GM18870 (cell line): ENCODE measurements at regions not wholly inside any gene's neighbourhood (a gene's known extent, or its start where the extent isn't known, plus 50 kb on each side); places are given as distances from the start of the nearest gene placed in this dataset.

Experiments
- ATAC-seq: cut with Tn5 transposase; IDR thresholded peaks from one replicate; pipeline ENCODE4 v1.9.1; 2021; ENCODE audit warnings: moderate library complexity; ENCODE audit not compliant: unreplicated experiment

DNA sequence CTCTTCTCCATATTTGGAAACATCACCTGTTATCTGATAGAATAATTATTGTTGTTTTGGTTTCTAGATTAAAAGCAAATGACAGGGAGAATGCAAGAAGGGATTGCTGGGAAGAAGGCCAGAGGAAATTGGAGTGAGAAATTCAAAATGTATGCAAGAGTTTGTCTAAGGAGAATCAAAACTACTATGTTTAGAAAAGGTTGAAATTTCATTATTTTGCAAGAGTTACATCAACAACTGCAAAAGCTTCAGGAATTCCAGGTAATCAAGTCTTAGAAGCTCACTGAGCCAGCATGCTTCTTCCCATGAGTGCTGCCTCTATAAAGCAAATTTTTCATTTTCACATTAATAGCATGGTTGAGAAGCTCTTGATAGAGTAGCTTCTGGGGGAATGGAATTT, 177.2 kb upstream of the GBE1 start:
- no peak for ATAC-seq

DNA sequence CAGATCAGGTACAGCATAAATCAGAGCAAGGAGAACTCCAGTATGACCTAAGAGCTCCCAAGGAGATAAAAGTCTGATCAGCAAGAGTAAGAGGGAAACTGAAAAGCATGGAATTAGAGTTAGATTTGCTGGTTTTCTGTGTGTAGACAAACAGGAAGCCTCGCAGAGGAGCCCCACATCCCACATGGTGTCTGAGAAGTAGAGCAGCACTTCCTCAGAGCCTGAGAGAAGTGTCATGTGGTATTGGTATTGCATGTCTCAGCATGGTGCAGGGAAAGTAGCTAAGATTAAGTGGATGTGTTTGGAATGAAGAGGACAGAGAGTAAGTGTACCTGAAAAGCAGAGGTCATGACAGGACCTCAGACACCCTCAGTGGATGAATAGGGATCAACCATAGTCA, 175.4 kb upstream of the GBE1 start:
- no peak for ATAC-seq

DNA sequence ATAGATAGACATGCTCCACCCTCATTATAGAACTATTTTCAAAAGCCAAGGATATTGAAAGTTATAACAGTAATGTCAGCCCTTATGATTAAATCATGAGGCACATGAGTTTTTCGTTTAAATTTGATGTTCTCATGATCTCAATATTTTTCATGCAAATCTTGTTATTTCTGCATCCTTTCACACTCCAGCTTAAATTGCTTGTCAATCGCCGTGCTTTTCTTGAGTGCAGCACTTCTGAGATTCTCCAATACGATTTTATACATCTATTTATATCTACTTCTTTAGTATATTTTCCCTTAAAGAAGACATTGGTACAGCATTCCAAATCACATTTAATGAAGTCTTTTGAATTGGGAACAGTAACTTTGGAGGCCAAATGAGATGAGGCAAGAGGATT, 171.2 kb upstream of the GBE1 start:
- no peak for ATAC-seq

DNA sequence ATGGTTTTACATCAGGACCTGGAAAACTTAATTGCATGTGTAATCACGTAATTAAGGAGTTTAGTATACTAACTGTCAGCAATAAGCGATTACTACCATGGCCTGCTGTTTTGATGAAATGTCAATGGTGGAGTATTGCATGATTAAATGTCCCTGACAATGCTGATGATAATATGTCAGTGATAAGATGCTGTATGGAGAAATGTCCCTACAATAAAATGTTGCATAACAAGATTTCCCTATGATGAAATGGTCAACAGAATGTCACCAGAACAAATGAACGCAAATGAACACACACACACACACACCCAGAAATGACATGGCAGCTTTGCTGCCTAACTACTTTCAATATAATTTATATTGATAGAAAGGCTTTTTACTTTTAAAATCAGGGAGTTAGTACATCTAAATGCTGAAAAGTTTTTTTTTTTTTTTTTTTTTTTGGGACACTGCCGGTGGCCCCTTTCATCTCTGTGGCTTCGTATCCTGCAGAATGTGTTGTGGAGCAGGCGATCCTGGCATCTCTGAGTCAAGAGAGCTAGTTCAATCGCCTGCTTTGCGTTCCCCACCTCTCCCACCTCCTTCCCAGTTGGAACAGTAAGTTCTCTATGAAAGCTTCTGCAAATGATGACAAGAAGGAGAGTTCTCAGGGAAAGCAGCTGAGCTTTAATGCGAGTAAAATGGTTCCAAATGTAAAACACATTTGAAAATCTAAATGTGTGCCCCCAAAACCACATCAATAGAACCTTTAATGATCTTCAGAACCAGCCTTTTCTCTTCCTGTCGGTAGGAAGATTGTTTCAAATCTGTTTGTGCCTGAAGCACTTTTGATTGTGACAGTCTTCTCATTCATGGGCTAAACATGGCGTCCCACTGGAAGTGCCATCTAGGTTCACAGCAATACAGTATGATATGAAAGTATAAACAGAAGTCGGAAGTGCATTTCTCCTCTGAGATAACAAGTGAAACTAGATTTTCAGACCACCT, 170.1 kb upstream of the GBE1 start:
- no peak for ATAC-seq

DNA sequence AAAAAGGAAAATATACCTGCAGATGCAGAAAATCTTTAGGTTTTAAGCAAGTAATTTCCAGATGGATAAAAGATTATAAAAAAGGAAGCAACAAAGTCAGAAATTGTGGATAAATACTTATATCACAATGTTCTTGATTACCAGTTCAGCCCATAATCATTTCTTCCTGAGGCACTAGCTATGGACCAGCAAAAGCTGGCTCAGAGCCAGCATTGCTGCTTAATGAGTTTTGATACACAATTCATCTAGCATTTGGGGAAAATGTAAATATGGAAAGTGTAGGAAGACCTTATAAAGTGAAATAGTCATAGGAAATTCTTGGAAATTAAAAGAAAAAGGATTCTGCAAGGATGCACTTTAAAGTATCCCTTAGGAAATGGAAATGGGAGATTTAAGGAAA, 168.3 kb upstream of the GBE1 start:
- ATAC-seq = no peak

DNA sequence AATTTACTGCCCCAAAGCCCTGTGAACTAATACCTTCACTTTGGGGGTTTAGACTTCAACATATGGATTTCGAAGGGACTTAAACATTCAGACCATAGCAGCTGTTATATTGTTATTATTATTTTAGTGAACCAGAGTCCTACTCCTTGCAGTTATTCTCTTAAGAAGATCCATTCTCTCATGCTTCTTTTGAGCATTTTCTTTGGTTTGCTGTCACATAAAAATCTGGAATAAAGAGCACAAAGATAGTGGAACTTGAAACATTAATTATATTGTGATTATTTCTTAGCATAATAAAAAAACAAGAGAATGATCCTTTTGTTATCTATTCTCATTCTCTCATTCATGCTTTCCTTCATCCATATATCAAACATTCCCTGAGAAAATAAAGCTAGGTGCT, 166.4 kb upstream of the GBE1 start:
- ATAC-seq = no peak

DNA sequence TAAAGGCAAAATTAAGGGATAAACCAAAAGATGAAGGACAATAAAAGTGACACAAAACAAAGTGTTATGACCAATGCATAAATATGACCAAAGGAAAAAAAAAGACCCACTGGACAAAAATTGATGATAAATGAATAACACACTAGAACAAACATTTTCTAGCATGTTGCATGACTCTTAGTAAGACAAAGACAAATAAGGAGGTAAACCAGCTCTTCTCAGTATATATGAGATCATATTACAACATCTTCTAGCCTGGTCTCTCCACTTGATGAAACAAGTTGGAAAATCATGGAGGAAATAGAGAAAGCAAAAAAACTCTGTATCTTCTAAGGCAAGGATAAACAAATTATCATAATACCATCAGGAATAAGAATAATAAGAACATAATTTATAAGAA, 163.9 kb upstream of the GBE1 start:
- ATAC-seq = no peak

DNA sequence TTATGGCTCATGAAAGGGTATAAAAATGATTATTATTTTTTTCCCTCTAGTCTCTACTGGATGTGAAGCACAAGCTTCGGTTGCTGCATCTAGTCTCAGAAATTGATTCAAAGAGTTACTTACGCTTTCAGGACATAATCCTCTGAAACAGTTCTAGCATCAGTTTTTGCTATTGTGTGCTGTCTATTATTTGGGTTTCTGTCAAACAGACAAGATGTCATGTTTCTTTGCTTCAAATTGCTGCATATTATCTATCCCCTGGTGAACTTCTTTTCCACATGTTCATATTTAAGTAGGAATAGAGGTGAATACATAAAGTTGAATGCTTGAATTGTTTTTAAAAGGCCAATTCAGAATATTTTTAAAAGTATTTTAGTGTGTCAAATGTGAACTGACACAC, 161.6 kb upstream of the GBE1 start:
- ATAC-seq = no peak

DNA sequence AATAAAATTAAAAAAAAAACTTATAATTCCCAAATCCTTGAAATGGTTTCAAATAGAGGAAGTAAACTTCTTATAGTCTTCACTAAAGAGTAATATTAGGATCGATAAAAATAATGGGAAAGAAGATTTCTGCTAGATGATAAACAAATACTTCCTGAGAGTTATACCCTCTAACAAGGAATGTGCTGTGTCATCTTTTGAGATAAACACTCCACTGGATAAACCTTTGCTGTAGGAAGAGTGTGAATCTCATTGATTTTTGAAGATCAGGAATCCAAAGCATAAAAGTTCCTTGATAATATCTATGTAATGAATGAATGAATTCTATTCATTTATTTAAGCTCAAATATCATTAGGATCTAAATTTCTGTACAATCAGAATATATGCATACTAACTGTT, 161.0 kb upstream of the GBE1 start:
- no peak for ATAC-seq

DNA sequence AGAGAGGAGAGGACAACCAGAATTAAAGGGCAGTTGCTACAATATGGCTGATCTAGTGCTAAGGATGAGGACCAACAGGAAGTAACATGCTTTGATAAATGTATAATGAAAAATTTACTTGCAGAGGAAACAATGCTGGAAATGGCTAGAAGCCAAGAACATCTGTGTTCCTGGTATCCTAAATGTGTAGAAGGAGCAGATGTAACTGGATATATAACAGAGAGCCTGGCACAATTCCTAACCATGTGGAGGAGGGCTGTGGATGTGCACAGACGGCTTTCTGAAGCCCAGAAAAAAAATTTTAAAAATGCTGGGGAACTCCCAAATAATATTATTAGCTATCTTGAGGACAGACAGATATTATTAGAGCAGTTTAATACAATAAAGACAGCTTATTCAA, 159.4 kb upstream of the GBE1 start:
- no peak for ATAC-seq

DNA sequence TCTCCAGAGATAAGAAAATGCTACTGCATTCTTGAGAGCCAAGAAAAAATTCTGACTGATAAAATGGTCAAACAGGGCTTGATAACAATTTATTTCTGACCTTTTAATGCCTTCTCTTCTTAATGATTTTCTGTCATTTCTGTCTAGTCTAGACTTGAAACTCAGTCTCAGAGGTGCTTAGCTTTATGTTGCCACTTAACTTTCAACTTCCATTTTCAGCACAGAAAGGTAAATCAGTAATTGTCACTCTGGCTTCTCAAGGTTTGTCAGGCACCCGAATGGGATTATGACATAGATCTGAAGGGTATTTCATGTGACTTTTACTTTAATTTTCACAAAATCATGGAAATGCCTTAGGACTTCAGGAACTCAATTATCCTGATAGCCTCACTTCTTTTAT, 155.4 kb upstream of the GBE1 start:
- ATAC-seq = no peak

DNA sequence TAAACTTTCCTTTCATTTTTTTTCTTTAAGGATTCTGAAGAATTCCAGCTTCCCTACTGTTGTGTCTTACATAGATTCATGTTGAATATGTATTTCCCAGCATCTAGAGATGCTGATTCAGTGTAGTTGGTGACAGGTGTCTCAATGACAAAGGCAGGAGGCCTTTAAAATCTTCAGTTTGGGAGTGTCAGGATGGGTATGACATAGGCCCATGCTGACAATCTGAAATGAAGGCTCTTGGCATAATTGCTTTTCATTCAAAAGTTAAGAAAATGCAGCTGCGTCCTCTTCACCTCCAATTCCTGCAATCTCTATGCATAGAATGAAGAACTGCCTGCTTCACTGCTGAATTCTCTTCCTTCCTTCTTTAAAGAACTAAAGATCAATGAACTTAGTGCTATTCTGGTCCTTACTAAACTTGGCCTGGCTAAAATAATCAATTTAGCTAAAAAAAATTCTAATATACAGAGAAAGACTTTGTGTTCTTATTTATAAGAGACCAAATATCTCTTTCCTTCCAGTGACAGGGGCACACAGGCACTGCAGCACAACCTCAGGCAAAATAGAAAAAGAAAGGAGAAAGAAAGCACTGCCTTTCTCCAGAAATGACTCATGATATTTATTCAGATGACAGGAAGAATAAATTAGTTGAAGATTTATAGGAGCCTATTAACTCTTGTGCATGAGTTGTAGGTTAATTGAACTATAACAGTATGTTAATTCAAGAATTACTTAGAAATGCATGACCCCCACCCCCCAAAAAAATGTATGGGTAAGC, 152.6 kb upstream of the GBE1 start:
- peak; percentile 36 for ATAC-seq

DNA sequence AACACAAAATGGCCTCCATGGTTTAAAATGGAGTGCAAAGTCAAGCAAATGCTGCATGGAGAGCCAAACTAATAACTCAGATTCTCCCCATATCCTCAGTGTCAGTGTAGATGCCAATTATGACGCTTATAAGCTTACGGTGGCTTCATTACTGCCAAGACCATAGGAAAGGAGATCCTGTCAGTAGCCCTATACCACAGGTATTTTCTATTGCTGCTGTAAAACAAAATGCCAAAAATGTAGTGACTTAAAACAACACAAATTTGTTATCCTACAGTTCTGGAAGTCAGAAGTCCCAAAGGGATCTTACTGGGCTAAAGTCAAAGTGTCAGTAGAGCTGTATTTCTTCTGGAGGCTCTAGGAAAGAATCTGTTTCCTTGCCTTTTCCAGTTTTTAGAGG, 149.8 kb upstream of the GBE1 start:
- ATAC-seq = no peak

DNA sequence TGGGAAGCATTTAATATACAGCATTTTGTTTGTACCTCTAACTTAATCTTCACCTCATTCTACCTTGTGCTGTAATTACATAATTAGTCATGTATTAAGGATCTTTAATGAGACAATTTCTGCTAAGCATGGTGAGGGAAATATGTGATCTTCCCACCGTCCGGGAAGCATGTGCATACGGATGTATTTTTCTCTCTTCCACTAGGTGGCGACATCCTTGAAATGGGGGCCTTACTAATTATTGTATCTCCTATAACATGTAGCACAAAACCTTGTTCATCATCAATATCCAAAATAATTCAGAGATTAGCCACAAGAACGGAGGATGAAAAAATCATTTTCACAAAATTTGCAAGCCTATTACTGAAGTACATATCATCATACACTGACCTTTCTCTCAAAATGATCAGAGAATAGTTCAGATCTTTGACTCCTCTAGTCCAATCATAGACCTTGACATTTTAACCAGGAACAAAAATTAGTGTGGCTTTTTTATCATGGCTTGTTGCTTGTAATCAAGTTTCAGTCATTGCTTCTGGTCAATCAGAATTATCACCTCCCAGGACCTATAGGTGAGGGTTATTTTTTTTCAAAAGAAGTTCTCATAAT, 148.9 kb upstream of the GBE1 start:
- ATAC-seq = peak; percentile 79

DNA sequence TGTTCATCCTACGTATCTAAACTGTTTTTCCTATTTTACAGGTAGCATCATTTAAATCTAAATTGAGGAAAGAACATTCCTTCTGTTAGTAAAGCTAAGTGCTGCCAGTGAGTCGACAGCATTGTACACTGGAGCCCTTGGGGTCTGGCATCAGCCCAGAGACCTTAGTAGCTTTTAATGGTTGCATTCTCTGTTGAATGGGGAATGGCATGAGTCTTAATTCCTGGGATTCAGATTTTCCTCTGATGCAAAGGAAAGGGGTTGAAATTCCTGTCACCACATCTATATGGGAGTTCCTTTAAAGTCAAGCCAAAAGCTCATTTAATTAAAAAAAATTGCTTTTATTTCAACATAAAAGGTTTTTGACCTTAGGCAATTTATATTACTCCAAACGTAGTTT, 148.4 kb upstream of the GBE1 start:
- ATAC-seq = no peak

DNA sequence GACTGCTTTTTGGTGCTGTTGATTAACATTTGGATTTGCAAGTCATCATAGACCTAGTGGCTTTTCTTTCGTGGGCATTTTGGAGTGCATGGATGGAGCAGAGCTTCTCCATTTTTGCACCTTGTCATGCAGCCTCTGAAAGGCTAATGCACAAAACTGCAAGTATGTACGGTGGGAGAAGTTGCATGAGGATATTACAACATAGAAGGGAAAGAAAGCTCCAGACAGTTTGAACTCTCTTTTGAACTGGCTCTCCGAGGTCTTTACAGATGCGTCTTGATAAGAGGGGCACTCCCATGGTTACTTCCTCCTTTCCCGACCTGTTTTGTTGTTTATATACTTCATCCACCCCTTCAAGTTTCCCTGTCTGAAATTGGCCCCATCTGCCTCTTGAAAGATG, 147.1 kb upstream of the GBE1 start:
- no peak for ATAC-seq

DNA sequence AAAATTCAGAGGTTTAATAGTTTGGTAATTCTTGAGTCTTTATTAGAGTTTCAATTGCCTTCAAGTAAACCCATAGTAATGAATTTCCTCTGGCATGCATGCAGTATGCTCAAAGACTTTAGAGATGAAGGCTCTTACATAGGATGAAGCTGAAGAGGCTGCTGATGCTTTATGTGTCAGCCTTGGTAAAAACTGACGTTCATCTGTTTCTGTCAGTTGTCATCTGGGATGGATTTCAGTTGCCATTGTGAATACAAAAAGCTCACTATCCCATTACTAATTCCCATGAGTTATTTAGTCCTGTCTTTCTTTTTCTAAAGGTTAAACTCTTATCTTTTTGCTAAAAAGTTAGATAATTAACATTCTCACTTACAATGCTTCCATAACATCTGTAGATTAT, 136.9 kb upstream of the GBE1 start:
- no peak for ATAC-seq

DNA sequence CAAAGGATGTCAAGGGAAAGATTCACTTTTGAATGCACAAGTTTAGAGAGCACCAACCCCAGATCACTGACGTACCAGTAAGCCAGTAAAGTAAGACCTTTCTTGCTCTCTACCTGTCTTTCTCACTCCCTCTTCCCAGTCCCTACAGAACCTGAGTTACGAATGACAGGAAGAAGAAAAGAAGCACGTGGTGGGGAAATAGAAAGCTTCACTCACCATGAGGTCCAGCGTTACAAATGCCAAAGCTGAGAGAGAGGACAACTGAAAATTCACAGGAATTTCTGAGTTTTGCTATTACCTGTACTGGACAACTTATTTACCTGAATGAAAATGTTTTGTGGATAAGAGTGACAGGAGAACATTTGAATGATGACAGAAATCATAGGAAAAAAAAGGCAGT, 133.2 kb upstream of the GBE1 start:
- no peak for ATAC-seq

DNA sequence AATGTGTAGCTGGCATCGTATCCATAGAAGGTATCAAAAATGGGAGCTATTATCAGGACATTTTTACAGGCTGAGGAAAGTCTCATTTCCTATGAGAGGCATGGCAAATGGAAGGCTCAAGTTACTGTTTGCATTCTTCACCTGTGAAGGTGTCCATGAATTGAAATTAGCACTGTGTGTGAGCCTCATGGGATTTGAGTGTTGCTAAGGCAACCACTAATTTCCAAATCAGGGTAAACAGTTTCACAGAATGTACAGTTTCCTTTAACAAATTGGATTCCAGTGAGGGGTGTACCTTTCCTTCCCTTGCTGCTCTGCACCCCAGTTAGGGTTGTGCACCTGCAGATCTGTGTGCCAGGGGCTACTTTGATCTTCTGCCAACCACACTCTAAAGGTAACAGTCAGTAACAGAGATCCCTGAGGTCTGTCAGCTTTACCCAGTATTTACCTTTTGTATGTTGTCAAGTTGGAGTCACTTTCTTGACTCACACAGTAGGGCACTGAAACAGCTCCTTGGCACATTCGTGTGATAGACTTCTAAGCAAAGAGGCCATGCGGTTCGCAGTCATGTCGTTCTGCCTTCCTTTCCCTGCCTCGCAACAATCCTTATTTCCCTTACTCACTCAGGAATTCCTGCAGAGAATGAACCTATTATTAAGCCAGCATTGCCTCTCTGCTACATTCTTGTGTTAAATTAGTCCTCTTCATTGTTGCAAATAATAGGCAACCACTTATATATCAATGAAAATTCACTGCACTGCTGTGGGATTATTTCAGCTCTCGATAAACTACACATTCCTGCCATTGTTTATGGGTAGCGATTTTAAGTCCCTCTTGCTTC, 129.8 kb upstream of the GBE1 start:
- no peak for ATAC-seq

DNA sequence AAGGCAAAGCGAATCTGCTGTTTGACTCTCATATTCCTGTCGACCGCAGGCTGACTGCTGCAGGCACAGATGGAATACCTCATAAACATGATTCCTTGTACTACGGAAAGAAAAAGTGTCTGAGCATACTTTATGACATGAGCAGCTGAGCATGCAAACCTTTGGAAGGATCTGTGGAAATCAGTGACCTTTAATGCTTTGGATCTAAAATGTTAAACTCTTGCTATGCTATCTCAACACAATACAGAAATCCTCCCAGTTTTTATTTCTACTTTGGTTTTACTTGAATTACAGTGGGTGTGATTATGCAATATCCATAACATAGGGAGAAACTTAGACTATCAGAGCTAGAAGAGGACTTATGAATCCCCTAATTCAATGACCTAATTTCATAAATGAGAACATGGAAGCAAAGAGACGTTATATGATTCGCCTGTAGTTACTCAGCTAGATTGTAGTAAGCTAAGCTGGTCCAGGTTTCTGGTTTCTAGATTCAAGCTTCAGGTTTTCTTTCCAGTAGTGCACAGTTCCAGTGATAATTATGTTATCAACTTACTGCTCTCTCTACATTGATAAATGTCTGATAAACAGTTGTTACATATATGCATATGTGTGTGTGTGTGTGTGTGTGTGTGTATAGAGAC, 127.6 kb upstream of the GBE1 start:
- no peak for ATAC-seq
